ENCODE measurements at regions not wholly inside any gene's neighbourhood (a gene's known extent, or its start where the extent isn't known, plus 50 kb on each side); places are given as distances from the start of the nearest gene placed in this dataset.
"Not testable (repeated sequence)": the region's sequence is repeated elsewhere in the genome, so short reads cannot be mapped to it uniquely, and the experiment has no call there.

DNA sequence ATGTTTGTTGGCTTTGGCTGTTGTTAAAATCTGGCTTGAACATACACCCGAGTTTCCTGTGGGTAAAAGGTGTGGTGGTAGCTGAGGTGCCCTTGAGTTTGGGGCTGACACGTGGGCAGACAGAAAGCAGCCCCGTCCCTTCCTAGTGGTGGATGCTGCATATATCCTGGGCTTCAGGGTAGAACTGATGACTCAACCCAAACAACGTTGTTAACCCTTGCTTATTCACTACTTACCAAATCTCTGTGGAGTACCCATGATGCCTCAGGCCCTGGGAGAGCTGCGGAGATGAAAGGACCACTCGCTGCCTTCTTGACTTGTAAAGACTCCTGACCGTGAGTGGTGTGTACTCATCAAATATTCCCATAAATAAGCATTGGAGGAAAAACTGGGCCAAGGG, 245.1 kb downstream of the RAB11FIP2 start:
- no peak for DNase-seq (ENCODE audit: low read depth)
- TF ChIP-seq, protein P1, sequence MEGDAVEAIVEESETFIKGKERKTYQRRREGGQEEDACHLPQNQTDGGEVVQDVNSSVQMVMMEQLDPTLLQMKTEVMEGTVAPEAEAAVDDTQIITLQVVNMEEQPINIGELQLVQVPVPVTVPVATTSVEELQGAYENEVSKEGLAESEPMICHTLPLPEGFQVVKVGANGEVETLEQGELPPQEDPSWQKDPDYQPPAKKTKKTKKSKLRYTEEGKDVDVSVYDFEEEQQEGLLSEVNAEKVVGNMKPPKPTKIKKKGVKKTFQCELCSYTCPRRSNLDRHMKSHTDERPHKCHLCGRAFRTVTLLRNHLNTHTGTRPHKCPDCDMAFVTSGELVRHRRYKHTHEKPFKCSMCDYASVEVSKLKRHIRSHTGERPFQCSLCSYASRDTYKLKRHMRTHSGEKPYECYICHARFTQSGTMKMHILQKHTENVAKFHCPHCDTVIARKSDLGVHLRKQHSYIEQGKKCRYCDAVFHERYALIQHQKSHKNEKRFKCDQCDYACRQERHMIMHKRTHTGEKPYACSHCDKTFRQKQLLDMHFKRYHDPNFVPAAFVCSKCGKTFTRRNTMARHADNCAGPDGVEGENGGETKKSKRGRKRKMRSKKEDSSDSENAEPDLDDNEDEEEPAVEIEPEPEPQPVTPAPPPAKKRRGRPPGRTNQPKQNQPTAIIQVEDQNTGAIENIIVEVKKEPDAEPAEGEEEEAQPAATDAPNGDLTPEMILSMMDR (IDR thresholded peaks at IDR 0.05; ENCODE audit: control insufficient read depth, insufficient read depth, low read depth, low read length, missing control alignments) = no peak

DNA sequence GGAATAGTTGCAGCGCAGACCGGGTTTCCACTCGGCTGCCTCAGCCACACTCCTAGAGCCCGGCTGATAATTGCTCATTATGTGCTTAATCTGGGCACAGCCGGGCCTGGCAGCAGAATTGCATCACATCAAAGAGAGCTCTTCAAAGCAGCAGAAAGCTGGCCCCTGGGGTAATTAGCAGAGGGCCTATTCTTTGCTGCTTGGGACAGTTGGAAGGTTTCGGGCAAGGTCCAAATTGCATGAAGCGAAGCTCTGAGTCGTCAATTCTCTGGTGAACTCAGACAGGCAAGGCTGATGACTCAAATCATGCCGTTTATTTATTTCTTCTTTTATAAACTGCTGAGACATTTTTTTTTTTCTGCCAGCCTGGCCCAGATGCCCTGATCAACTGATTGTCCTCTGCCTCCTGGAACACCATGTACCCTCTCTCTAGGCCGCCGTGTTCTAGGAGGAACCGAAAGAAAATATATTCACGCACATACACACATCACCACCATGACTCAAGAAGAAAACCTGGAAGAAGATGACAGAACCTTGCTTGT, 242.2 kb downstream of the RAB11FIP2 start:
- H3K4me3 ChIP-seq (ENCODE audit: control insufficient read depth, low read depth, low read length) = no peak overlapping the region
- TF ChIP-seq, protein P1 (IDR thresholded peaks at IDR 0.05; ENCODE audit: control insufficient read depth, insufficient read depth, low read depth, low read length, missing control alignments) = no peak
- DNase-seq (ENCODE audit: low read depth) = no peak

More for the DNA sequence above, 245.1 kb downstream of the RAB11FIP2 start:
- no peak overlapping the region for H3K4me3 ChIP-seq (ENCODE audit: control insufficient read depth, low read depth, low read length)

GRCh38 chr10:117805139-117805538, 241.6 kb downstream of the RAB11FIP2 start:
- no peak overlapping the region for H3K4me3 ChIP-seq (ENCODE audit: control insufficient read depth, low read depth, low read length)
- DNase-seq (ENCODE audit: low read depth) = no peak
- TF ChIP-seq, protein P1 (IDR thresholded peaks at IDR 0.05; ENCODE audit: control insufficient read depth, insufficient read depth, low read depth, low read length, missing control alignments) = no peak

- no peak for DNase-seq (ENCODE audit: low read depth)
- TF ChIP-seq, protein P1 (IDR thresholded peaks at IDR 0.05; ENCODE audit: control insufficient read depth, insufficient read depth, low read depth, low read length, missing control alignments) = no peak
These were observed 239.3 kb downstream of the RAB11FIP2 start for GRCh38 chr10:117807441-117807840.

GRCh38 chr10:117815816-117816215, 230.9 kb downstream of the RAB11FIP2 start:
- H3K4me3 ChIP-seq (ENCODE audit: control insufficient read depth, low read depth, low read length); DNase-seq (ENCODE audit: low read depth): not testable (repeated sequence)

More at GRCh38 chr10:117807441-117807840, 239.3 kb downstream of the RAB11FIP2 start:
- no peak overlapping the region for H3K4me3 ChIP-seq (ENCODE audit: control insufficient read depth, low read depth, low read length)

- H3K4me3 ChIP-seq (ENCODE audit: control insufficient read depth, low read depth, low read length) = no peak overlapping the region
- DNase-seq (ENCODE audit: low read depth) = no peak
- TF ChIP-seq, protein P1 (IDR thresholded peaks at IDR 0.05; ENCODE audit: control insufficient read depth, insufficient read depth, low read depth, low read length, missing control alignments) = no peak
These were observed 229.6 kb downstream of the RAB11FIP2 start for GRCh38 chr10:117817116-117817515.

GRCh38 chr10:117818721-117819120, 228.0 kb downstream of the RAB11FIP2 start:
- no peak overlapping the region for H3K4me3 ChIP-seq (ENCODE audit: control insufficient read depth, low read depth, low read length)
- TF ChIP-seq, protein P1 (IDR thresholded peaks at IDR 0.05; ENCODE audit: control insufficient read depth, insufficient read depth, low read depth, low read length, missing control alignments) = no peak
- no peak for DNase-seq (ENCODE audit: low read depth)
